Activated CD4-positive, alpha-beta T cell treated with anti-CD3 and anti-CD28 coated beads for 1 hour (primary cell): ENCODE measurements at regions not wholly inside any gene's neighbourhood (a gene's known extent, or its start where the extent isn't known, plus 50 kb on each side); places are given as distances from the start of the nearest gene placed in this dataset.

Source experiments
- DNase-seq: peaks from one replicate; pipeline ENCODE4 v3.0.0-alpha.2; 2020

DNA sequence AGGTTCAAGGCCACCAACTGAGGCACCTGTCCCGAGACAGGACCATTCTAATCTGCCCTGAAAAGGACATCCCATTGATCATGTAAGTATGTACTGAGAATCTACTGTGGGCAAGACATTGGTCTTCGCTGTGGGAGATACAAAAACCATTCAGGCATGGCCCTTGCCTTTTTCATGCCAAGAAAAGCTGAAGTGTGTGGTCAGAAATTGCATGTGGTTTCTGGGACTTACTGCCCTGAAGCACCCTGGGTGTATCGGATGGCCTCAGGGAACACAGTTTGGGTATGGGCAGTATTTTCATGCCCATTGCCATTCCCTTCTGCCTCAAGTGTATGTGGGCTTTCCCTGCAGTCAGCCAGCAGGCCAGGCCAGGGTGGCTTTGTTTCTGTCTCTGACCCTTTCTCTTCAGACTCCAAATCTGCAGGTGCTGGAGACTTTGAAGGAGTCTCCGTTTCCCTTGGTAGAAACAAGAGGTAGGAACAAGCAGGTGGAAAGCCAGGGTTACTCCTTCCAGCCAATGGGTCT is 285.7 kb downstream of the ZEB1 start:
- no peak for DNase-seq

DNA sequence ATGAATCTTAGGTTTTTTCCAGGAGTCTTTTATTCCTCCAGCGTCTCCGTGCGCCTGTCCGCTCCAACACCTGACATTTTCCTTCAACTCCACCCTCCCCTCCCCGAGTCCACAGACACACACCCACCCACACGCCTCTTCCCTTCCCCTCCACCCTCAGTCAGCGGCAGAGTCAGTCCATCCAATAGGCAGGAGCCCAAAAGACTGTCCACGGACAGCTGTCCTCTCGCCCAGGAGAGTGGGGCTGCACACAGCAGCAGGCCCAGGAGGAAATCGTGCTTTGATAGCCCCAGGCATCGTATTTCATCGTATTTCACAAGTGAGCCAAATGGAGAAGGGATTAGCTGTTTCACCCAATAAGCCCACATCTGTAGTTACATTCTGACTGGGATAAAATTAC is 285.1 kb downstream of the ZEB1 start:
- DNase-seq = no peak

DNA sequence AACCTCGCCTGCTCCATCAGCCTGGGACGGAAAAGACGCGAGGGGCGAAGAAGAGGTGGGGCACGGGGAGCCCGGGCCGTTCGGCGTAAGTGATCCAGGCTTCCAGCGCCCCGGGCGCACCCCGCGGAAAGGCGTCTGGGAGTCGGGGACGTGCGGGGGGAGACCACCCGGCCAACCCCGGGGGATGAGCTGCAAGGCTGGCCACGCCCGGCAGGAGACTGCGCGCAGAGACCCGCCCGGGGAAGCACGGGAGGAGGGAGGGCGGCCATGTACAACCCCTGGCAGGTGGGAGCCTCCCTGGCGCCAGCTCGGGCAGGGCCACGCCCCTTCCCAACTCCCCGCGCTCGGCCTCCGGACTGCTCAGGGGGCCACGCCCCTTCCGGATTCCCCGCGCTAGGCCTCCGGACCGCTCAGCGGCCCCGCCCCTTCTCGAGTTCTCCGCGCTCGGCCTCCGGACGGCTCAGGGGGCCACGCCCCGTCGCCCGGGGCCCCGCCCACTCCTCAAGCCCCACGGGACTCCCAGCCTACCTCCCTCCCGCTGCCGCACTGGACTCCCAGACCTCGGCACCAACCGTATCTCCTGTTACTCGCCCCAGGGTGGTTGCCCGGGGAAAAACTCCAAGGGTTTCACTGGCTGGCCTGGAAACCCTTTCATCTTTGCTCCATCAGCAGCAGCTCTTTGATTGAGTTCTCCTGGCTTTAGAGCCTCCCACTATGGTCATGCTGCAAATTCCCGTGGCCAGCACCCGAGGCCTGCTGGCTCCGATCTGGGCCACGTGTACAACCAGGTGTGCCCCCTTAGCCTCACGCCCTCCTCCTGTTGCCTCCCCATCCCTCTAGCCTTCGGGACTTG is 284.4 kb downstream of the ZEB1 start:
- DNase-seq = peak; percentile 43

DNA sequence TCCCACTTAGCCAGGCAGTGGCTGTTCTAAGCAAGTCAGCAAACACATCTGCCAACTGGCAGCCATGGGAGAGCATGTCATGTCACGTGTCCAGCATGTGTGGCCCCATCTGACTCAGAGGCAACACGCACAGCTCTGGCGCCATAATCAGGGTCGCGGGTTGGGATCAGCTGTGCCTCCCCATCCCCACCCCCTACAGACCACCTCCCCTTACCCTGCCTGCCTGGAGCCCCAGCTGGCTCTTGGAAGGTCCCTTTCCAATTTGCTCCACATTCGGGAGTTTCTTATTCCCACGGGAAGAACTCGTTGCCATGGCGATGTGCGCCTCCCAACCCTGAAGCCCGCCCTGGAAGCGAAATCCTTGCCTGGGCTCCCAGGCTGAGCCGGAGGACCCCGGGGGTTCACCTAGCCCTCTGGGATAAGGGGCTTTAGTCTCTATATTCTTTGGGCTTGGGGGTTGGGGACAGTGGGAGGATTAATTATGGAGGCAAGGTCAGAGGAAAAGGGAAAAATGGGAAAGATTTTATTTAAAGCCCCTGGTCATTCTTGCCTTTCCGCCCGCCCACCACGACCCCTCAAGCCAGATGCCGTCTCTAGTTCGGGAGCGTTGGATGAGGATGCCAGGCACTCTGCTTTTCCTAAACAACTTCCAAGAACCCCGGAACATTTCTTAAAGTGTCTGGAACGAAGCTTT is 283.7 kb downstream of the ZEB1 start:
- DNase-seq = no peak

DNA sequence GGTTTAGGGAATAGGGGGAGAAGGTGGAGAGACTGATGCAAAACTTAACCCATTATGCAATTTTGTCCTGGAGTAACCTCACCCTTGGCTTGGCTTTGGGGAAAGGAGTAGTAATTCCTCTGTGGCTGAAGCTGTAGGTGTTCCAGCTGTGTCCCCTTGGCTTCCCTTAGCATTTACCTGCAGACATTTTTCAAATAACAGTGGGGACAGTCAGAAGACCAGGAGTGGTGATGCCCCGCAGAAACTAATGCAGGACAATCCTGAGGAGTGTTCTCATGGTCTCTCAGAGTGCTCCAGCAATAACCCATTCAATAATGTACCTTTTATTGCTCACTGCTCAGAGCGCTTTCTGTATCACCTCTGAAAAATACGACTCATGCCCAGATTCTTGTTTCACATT is 282.1 kb downstream of the ZEB1 start:
- DNase-seq = no peak

DNA sequence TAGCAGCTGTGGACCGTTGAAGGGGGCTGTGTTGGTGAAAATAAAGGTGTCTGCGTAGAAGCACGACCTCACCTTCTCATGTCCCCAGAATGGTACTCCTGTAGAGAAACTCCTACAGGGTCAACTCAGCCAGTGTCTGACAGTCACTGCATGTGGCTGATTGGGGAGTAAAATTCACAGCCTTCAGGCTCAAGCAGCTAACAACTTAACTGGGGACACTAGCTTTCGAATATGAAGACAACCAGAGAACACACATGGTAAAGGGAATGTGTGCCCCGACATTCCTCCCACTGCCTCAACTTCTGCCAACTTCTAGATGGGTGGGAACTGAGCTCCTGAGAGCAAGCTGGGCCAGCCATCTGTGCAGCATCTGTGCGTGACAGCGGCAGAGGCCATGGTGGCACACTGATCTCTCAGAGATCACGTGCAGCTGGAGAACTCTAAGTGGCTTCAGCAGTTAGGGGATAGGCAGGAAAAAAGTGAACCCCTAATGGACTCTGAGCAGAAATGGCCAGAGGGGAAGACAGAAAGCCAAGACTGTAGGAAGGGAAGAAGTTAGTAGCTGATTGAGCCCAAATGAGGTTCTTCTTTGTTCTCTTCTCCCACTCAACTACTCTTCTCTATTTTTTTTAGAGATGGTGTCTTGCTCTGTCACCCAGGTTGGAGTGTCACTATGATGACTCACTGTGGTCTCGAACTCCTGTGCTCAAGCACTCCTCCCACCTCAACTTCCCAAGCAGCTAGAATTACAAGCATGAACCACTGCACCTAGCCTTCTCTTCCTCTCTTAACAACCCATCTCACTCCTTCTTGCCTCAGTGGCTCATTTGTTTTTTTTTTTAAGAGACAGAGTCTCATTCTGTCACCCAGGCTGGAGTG is 280.8 kb downstream of the ZEB1 start:
- no peak for DNase-seq

DNA sequence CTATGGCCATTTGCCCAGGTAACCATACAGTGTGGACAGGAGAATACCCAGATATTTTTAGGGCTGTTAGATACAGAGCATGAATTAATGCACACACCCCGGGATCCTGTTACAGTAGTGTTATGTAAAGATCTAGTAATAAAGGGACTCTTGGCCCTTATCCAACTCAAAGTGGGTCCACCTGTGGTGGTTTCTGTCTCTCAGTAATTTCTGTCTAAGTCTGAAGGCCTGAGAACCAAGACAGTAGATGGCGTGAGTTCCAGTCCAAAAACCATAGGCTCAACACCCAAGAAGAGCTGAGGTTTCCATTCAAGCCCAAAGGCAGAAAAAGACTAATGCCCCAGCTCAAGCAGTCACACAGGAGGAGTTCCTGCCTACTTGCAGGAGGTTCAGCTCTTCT is 277.7 kb downstream of the ZEB1 start:
- DNase-seq = no peak

DNA sequence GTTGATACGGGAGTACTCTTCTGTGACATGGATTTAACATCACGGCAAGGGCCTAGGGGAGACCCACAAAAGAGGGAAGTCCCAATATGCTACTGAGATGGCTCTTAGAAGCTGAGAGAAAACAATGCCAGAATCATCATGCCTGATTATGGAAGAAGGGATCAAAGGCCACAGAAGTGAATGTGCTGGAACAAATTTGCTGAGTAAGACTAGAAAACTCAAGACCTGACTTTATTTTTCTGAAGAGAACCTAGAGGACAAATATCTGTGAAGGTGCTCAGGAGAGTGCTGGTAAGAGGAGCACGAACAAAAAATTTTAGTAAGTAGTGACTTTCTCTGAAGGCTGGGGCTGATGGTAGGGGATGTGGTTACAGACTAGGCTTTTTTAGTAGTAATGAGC is 277.0 kb downstream of the ZEB1 start:
- DNase-seq = no peak

DNA sequence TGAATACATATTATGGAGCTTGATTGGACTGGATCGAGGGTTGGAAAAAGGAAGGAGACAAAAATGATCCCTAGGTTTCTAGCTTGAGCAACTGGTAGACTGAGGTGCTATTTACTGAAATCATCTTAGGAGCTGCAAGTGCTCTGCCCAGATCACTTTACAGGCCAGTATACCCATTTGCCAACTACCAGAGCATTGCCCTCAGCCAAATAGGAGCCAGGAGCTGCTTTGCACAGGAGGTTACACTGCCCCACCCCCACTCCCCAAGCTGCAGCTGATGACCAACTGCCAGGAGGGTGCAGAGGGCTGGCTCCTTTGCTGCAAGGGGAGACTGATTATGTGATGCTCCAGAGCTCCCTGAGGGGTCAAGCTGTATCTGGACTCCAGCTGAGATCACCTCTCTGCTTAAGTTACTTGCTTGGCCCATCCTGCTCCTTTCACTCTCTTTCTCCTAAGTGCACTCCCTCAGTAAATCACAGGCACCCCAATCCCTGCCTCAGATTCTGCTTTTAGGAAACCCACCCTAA is 275.4 kb downstream of the ZEB1 start:
- DNase-seq = no peak

DNA sequence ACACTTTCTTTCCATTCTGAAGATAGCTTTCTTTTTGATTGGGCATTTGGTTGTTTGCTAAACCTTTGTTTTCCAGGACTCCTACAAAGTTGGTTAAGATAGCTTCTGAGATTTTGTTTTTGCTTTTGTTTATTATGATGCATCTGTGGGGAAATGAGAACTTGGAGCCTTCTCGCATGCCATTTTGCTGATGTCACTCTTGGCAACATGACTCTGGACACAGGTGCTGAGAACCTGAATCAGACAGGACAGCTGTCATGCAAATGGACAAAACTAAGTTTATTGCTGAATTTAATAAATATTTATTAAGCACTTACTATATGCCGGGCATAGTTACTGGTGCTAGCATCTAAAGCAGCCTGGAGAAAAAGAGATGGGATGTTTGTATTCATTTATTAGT is 274.1 kb downstream of the ZEB1 start:
- no peak for DNase-seq

DNA sequence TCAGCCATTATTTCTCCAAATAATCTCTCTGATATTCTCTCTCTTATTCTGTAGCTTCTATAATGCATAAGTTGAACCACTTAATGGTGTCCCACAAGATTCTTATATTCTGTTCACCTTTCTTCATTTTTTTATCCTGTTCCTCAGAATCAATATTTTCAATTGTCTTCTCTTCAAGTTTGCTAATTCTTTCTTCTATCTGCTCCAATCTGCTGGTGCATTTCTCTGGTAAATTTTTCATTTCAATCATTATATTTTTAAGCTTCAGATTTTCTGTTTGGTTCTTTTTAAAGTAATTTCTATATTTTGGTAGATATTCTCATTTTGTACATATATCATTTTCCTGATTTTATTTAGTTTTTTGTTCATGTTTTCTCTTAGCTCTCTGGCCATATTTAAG is 272.6 kb downstream of the ZEB1 start:
- no peak for DNase-seq

DNA sequence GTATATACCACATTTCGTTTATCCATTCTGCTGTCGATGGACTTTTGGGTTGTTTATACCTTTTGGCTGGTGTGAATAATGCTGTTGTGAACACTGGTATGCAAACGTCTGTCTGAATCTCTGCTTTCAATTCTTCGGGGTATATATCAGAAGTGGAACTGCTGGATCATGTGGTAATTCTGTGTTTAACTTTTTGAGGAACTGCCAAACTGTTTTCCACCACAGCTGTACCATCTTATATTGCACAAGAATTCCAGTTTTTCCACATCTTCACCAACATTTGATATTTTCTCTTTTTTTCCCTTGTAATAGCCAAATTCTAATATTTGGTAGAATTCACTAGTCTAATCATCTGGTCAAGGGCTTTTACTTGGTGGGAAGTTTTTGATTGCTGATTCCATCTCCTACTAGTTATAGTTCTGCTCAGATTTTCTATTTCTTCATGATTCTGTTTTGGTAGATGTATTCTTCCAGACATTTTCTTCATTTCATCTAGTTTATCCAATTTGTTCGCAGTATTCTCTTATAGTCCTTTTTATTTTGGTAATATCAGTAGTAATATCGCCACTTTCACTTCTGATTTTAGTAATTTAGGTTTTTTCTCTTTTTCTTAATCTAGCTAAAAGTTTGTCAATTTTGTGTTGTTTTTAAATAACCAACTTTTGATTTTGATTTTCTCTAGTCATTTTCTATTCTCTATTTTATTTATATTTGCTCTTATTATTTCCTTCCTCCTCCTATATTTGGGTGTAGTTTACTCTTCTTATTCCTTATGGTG is 271.2 kb downstream of the ZEB1 start:
- DNase-seq = no peak

DNA sequence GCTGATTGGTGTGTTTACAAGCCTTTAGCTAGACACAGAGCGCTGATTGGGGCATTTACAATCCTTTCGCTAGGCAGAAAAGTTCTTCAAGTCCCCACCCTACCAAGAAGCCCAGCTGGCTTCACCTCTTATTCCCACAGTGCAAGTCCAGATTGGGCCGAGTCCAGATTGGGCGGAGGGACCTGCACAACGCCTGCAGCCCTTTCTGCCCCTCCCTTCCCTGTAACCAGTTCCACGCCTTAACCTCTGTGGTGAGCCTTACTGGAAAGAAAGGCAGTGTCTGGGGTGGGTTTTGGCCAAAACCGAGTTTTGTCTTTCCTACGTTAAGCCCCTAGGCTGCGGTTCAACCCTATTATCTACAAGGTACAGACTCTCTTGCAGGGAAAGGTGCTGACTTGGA is 268.7 kb downstream of the ZEB1 start:
- DNase-seq = no peak

DNA sequence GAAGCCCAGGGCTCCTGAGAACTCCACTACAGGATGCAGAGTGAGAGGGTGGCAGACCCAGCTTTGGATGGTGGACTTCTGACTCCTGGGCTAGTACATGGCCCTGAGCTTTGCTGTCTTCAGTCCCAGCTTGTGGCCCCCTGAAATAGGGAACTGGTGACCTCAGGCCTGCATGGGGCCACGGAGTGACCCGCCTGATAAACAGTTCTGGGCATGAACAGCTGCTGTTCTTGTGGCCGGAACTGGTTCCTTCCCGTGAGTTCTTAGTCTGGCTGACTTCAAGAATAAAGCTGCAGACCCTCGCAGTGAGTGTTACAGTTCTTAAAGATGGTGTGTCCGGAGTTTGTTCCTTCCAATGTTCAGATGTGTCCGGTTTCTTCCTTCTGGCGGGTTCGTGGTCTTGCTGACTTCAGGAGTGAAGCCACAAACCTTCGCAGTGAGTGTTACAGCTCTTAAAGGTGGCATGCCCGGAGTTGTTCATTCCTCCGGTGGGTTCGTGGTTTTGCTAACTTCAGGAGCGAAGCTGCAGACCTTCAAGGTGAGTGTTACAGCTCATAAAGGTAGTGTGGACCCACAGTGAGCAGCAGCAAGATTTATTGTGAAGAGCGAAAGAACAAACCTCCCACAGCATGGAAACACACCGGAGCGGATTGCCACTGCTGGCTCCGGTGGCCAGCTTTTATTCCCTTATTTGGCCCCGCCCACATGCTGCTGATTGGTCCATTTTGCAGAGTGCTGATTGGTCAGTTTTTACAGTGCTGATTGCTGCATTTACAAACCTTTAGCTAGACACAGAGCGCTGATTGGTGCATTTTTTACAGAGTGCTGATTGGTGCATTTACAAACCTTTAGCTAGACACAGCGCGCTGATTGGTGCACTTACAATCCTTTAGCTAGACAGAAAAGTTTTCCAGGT is 268.0 kb downstream of the ZEB1 start:
- no peak for DNase-seq

DNA sequence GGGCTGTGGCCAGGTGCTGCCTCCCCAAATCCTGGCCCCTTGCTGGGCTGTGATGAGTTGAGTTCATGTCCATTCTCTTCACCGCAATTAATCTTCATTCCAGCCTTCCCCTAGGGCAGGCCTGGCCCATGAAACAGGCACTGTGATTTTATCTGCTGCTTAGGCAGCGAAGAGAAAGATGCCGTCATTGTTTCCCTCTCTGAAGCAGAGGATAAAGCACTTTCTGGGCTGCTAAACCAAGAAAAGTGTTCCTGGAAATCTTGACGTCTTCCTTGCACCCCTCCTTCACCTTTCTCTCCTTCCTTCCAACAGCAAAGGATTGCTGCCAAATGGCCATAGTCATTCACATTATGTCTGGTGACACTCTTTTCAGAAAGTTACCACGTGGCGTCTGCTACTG is 265.9 kb downstream of the ZEB1 start:
- DNase-seq = no peak

DNA sequence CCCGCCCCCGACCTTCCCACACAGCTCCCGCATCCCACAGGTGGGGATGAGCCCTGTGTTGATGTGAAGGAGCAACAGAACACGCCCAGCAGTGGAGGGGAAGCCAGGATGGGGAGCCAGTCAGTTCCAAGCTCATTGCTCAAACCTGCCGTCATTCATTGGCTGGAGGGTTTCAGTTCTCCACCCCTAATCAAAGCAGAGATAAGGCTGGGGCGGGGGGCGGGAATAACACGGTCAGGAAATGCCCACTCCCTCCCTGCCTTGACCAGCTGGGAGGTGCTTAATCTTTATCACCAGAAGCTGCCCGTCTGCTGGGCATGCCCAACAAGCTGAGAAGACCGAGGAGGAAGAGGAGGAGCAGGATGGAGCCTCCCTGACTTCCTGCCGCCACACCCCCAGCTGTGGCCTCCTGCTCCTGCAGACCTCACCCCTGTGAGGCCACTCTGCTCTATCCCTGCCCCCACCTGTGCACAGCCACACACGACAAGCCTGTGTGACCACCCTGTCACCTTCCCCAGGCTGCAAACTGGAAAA is 265.1 kb downstream of the ZEB1 start:
- DNase-seq = no peak

DNA sequence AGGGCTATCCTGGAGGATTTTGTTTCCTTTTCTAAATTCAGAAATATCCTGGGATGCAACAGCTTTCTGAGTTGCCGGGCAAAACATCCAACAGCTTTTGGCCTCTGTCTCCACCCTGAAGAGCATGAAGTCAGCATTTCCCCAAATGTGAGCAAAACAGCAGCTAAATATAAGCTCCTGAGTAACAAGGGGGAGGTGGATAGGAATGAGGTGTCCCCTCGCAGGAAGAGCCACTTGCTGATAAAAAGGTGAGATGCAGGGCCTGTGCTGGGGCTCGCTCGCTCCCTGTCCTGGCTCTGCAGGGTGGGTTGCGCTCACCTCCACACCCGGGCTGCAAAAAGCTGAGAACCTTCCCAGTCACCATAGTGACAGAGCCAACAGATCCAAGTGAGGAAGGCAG is 264.3 kb downstream of the ZEB1 start:
- no peak for DNase-seq

DNA sequence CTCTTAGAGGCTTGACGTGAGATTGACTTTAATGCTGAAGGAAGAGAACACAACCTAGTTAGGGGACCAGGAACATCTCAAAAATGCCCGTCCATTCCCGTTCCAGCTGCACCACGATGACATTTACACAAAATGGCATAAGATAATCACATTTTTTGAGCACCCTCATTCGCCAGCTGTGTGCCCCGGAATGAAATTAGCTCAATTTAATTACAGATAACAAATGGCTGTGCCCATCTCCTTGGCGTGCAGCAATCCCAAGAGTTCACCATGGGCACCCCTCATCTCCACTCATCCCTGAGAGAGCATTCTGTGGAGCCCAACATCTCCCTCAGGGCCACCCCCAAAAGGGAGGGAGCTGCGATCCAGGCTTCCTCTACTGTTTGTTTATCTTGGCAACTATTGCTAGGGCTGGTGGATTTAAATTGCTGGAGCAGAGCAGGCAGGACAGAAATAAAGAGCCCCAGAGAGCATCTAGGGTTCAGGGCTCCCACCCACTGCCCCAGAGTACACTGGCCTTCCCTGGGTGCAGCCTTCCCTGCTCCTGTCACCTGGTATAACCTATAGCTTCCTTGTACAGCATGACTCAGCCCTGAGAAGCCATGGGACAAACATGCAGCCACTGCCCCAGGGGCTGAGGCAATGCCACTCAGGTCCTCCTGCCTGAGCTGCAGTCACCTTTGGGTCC is 263.5 kb downstream of the ZEB1 start:
- no peak for DNase-seq

DNA sequence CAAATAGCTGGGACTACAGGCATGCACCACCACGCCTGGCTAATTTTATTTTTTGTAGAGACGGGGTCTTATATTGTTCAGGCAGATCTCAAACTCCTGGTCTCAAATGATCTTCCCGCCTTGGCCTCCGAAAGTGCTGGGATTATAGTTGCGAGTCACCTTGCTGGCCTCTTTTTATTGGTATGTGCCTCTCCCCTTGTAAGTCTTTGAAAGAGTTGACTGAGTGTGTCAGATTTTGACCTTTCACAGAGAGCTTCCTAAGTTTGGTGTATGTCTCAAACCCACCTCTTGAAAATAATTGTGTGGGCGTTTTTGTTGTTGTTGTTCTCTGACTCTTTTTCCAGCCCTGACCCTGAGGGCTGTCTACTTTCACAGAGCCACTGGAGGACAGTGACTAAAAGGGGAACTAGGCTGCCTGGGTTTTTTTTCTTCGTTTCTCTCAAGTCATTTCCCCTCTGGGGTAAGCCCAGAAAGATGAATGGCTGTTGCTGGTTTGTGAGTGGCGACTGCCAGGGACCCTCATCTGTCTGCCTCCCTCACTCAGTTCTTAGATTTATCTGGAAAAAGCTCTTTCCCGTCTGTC is 262.8 kb downstream of the ZEB1 start:
- DNase-seq = no peak

DNA sequence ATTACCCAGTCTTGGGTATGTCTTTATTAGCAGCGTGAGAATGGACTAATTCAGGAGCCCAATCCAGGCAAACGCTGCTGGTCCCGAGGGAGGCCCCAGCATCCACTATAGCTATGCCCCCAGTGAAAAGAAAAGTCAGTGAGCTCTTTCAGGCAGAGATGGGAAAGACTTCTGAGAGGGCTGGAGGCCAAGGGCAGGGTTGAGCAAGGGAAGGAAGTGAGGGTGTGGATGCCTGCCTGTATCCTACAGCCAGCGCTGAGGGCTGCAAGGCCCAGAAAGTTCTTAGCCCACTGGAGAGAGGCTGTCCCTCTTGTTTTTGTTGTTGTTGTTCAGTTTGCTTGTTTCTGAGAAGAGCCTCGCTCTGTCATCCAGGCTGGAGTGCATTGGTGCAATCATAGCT is 261.6 kb downstream of the ZEB1 start:
- no peak for DNase-seq
